ENCODE measurements at regions not wholly inside any gene's neighbourhood (a gene's known extent, or its start where the extent isn't known, plus 50 kb on each side); places are given as distances from the start of the nearest gene placed in this dataset.

GRCh38 chr11:27203077-27203647 is 159.9 kb downstream of the CCDC34 start:
- H3K4me3 ChIP-seq (ENCODE audit: low read depth, low read length): no peak overlapping the region
- DNase-seq (ENCODE audit: low read depth): no peak
- TF ChIP-seq, protein P1, sequence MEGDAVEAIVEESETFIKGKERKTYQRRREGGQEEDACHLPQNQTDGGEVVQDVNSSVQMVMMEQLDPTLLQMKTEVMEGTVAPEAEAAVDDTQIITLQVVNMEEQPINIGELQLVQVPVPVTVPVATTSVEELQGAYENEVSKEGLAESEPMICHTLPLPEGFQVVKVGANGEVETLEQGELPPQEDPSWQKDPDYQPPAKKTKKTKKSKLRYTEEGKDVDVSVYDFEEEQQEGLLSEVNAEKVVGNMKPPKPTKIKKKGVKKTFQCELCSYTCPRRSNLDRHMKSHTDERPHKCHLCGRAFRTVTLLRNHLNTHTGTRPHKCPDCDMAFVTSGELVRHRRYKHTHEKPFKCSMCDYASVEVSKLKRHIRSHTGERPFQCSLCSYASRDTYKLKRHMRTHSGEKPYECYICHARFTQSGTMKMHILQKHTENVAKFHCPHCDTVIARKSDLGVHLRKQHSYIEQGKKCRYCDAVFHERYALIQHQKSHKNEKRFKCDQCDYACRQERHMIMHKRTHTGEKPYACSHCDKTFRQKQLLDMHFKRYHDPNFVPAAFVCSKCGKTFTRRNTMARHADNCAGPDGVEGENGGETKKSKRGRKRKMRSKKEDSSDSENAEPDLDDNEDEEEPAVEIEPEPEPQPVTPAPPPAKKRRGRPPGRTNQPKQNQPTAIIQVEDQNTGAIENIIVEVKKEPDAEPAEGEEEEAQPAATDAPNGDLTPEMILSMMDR (IDR thresholded peaks at IDR 0.05; ENCODE audit: control insufficient read depth, extremely low read depth, insufficient read depth): no peak

DNA sequence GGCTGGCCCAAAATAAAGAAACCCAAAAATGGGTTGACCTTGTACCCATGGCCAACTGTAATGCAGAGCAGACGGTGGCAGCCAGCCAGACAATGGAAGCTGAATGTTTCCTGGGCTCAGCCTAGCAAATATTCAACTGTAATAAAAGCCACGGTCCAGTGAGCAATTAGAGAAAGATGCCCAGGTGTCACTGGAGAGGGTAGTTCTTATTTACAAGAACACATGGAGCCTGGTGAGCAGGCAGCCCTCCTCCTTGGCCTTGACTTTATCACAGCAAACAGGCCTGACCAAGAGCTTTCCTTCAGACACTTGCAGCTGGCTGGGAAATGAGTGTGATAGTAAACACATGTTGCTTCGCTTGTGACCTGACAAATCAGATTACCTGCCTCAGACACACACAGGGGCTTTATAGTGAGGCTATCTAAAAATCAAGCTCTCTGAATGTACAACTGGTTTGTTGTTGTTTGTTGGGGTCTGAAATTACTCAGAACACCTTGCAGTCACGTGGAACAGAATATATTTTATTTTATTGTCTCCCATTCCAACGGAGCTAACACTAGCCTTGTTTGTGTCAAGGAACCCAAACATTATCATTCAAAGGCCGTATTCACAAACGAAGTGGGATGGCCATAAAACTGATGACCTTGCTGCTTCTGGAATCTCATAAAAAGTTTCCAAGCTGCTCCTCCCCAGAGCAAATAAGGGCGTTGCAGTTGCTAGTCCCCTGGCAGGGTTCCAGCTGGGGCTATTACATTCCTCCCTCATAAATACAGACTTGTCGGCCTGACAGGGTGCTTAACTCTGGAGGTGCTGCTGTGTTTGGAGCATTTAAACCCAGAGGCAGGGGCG is 161.1 kb downstream of the BBOX1 start:
- DNase-seq (ENCODE audit: low read depth): peak; percentile 98
- TF ChIP-seq, protein P1 (IDR thresholded peaks at IDR 0.05; ENCODE audit: control insufficient read depth, extremely low read depth, insufficient read depth): no peak
- peak overlapping the region; percentile 14; the same call in 1 of the 2 replicates for H3K4me3 ChIP-seq (ENCODE audit: low read depth, low read length)

DNA sequence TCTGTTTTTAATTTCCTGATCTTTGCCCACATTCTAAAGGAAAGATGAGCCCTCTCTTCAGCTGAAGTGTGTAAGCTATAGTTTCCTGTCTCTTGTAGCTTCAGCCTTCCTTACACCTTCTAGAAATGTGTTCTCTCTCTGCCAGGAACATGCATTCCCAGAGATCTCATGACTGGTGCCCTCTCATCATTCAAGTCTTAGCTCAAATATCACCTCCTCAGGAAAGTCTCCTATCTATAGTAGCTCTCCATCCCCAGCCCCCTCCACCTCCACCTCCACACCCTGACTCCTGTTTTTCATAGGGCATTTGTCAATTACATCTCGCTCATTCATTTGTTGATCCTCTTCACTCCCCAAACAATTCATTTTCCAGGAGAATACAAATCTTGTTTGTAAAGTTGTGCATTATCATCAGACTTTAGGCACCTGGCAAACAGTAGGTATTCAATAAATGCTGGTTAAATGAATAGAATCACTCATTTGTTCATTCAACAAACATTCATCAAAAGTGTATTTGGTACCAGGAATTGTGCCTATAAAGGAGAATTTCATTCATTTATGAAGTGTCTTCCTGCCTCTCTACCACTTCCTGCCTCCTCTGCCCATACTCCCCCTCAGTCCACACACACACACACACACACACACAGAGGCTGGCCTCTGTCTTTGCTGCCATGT is 160.3 kb downstream of the BBOX1 start:
- DNase-seq (ENCODE audit: low read depth): no peak
- H3K4me3 ChIP-seq (ENCODE audit: low read depth, low read length): no peak overlapping the region
- TF ChIP-seq, protein P1 (IDR thresholded peaks at IDR 0.05; ENCODE audit: control insufficient read depth, extremely low read depth, insufficient read depth): no peak

DNA sequence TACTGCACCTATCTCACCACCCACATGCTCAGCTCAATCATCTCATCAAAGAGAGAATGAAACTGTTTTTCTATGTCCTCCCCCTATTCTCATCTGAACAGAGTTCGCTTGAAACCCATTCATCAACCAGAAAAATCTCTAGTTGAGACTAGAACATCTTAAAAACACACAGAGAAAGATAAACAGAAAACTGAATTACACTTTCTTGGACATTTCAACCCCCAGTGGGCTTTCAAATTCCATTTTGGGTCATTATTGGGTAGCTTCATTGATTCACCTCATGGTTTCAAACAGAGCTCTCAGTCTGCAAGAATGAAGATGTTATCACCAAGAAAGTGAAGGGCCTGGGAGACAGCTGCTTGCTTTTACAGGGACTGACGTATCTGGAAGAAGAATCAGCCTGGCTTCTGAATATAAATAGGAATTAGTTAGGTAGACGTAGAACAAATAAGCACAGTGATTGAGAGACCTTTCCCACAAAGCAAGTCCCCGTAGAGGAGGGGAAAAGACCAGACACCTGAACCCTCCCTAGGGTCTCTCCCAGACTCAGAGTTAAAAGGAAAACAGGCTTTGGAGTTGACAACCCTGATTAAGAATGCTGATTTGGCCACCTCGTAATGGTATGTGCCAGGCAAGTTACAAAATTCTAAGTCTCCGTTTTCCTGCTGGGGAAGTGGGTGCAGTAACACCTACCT is 155.7 kb downstream of the BBOX1 start:
- TF ChIP-seq, protein P1 (IDR thresholded peaks at IDR 0.05; ENCODE audit: control insufficient read depth, extremely low read depth, insufficient read depth): no peak
- H3K4me3 ChIP-seq (ENCODE audit: low read depth, low read length): no peak overlapping the region
- DNase-seq (ENCODE audit: low read depth): no peak

- no peak overlapping the region for H3K4me3 ChIP-seq (ENCODE audit: low read depth, low read length)
- TF ChIP-seq, protein P1 (IDR thresholded peaks at IDR 0.05; ENCODE audit: control insufficient read depth, extremely low read depth, insufficient read depth): no peak
- no peak for DNase-seq (ENCODE audit: low read depth)
Observed at GRCh38 chr11:27195837-27196202, 155.2 kb downstream of the BBOX1 start.

GRCh38 chr11:27194976-27195375 is 154.4 kb downstream of the BBOX1 start:
- TF ChIP-seq, protein P1 (IDR thresholded peaks at IDR 0.05; ENCODE audit: control insufficient read depth, extremely low read depth, insufficient read depth): no peak
- H3K4me3 ChIP-seq (ENCODE audit: low read depth, low read length): no peak overlapping the region
- DNase-seq (ENCODE audit: low read depth): no peak
